ENCODE measurements at regions not wholly inside any gene's neighbourhood (a gene's known extent, or its start where the extent isn't known, plus 50 kb on each side); places are given as distances from the start of the nearest gene placed in this dataset.
"Not testable (repeated sequence)": the region's sequence is repeated elsewhere in the genome, so short reads cannot be mapped to it uniquely, and the experiment has no call there.

GRCh38 chr16:87190288-87191230 is 126.6 kb downstream of the C16orf95 start:
- in situ Hi-C loops (cut with HindIII; ENCODE audit: low sequenced_read_pairs): no loop called here
- DNase-seq (ENCODE audit: low spot score): no peak

DNA sequence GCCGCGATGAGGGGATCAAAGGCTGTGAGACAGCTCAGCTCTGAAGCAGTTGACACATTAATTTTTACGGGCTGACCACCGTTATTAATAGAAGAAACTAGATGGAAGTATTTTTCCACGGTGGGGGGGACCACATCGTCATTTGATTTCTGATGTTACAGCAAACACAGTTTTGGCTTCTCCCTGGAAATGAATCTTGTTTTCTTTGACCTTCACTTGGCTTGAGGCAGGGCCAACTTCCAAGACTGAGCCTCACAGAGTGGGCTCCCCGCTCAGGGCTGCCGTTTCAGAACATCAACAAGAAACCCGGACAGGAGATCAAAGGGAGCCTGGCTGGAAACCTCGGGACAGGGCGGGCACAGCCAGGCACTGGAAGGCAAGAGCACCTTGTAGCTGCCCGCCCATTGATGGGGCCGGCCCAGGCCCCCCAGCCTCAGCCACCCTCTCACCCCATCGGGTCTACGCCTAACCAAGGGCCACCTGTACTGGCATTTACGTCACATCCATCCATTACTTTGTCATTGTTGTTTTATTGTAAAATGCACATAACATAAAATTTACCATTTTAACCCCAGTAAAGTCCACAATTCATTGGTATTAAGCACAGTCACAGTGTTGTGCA is 124.6 kb downstream of the C16orf95 start:
- DNase-seq (ENCODE audit: low spot score): no peak
- in situ Hi-C loops (cut with HindIII; ENCODE audit: low sequenced_read_pairs): no loop called here

DNA sequence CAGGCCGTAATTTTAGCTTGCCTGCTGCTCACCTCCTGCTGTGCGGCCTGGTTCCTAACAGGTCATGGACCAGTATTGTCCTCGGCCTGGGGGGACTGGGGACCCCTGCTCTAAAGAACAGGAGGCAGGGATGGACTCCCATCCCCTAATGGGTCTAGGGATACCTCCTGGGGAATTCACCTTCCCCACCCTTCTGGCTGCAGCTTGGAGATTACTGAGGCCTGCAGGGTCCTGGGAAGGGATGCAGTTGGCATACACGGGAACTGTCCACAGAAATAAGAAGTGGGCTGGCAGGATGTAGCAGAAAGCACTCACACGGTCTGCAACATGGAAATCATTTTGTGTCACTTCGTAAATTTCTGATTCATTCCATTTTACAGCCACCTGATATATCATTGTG is 123.0 kb downstream of the C16orf95 start:
- no peak for DNase-seq (ENCODE audit: low spot score)
- in situ Hi-C loops (cut with HindIII; ENCODE audit: low sequenced_read_pairs): no loop called here

- no peak for DNase-seq (ENCODE audit: low spot score)
- in situ Hi-C loops (cut with HindIII; ENCODE audit: low sequenced_read_pairs): no loop called here
Measured at GRCh38 chr16:87195161-87195560, 122.0 kb downstream of the C16orf95 start.

DNA sequence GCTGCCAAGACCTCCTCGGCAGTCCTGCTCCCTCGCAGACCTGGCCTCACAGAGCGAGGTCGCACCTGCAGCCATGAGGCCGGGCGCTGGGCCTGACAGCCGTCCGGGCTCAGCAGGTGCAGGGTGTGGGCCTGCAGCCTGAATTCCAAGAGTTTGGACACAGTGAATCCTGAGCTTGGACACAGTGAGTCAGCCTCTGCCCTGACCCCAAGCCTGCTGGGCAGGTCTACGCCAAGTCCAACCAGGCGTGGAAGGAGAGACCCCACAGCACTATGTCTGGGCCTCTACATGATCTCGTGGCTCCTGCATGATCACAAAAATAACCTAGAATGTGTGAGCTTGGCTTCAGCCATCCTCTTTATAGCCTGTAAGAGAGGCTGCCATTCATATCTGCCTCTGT is 121.0 kb downstream of the C16orf95 start:
- peak; percentile 24 for DNase-seq (ENCODE audit: low spot score)
- in situ Hi-C loops (cut with HindIII; ENCODE audit: low sequenced_read_pairs): no loop called here

DNA sequence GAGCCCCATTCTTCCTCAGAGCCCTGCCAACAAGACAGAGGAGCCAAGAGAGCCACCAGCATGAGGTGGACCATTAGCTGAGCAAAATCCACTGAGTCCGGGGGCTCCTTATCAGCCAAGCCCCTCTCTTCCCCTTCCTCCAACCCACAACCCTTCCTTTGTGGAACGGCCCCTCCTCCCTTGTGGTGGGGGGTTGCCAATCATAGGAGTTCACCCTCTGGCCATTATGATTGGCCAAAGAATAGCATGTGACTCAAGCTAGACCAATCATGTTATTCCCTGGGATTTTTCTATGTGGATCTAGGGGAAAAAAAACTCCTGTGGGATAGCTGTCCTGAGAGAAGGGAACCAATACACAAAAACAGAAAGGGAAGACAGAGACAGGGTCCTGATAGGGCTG is 120.5 kb downstream of the C16orf95 start:
- no peak for DNase-seq (ENCODE audit: low spot score)
- in situ Hi-C loops (cut with HindIII; ENCODE audit: low sequenced_read_pairs): no loop called here

- in situ Hi-C loops (cut with HindIII; ENCODE audit: low sequenced_read_pairs): no loop called here
- DNase-seq (ENCODE audit: low spot score): no peak
Measured at GRCh38 chr16:87198328-87198832, 118.8 kb downstream of the C16orf95 start.

DNA sequence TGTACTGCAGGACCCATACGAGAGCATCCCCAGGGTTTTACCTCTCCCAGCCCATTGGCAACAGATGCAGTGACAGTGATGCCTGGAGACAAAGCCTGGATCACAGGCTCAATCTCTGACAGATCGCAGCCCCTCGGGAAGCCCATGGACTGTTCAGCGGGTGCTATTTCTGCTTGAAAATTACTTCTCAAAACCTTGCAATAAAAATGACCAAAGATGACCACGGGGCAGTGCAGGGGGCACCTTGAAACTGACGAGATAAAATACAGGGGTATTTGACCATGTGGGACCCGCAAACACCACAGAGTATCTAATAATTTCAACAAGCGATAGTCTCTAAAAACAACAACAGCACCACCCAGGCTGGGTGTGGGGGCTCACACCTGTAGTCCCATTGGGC is 118.3 kb downstream of the C16orf95 start:
- DNase-seq (ENCODE audit: low spot score): no peak
- in situ Hi-C loops (cut with HindIII; ENCODE audit: low sequenced_read_pairs): no loop called here

DNA sequence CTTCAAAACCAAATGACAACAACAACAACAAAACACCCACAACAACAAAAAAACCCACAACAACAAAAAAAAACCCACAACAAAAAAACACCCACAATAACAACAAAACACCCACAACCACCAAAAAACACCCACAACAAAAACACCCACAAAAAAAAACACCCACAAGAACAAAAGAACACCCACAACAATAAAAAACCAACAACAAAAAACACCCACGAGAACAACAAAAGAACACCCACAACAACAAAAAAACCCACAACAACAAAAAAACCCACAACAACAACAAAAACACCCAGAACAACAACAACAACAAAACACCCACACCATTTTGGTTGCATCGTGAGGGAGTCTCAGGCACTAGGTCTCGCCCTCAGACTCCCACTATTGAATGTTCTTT is 117.8 kb downstream of the C16orf95 start:
- no peak for DNase-seq (ENCODE audit: low spot score)
- in situ Hi-C loops (cut with HindIII; ENCODE audit: low sequenced_read_pairs): no loop called here

DNA sequence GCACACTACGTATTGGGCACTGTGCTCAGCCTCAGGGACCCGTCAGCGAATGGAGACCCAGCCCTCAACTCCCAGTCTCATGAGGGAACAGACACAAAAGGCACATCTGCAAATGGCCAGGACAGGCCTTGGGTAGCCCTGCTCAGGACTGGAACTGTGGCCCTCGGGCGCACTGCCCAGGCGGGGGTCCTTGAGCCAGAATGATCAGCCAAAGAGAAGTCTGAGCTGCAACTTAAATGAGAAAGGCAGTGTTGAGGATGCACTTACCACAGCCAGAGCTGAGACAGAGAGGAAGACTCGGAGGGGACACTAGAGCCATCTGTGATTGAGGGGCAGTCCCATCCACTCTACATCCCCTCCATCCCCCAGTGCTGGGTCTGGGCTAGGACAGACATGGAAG is 117.3 kb downstream of the C16orf95 start:
- in situ Hi-C loops (cut with HindIII; ENCODE audit: low sequenced_read_pairs): no loop called here
- no peak for DNase-seq (ENCODE audit: low spot score)

DNA sequence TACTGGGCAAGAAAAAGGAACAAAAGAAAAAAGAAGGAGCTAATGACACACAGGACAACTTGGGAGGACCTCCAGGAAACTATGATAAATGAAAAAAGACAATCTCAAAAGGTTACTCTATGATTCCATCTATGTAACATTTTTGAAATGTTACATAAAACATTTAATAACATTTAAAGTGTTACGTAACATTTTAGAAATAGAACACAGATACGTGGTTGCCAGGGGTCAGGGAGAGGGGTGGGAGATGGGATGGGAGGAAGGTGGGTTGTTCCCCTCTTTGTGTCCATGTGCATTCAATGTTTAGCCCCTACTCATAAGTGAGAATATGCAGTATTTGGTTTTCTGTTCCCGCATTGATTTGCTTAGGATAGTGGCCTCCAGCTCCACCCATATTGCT is 116.6 kb downstream of the C16orf95 start:
- DNase-seq (ENCODE audit: low spot score): no peak
- in situ Hi-C loops (cut with HindIII; ENCODE audit: low sequenced_read_pairs): no loop called here

DNA sequence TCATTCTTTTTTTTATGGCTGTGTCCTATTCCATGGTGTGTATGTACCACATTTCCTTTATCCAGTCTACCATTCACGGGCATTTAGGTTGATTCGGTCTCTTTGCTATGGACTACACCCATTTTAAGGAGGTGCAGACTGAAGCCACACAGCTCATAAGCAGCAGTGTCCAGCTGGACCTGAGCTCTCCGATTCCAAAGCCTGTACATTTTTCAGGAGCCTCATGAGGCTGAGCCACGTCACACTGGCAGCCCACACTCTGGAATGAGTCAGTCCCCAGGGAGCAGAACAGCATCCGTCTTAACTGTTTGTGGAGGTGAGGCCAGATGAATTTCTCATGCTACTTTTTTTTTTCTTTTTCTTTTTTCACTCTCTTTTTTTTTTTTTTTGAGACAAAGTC is 116.1 kb downstream of the C16orf95 start:
- no peak for DNase-seq (ENCODE audit: low spot score)
- in situ Hi-C loops (cut with HindIII; ENCODE audit: low sequenced_read_pairs): no loop called here

DNA sequence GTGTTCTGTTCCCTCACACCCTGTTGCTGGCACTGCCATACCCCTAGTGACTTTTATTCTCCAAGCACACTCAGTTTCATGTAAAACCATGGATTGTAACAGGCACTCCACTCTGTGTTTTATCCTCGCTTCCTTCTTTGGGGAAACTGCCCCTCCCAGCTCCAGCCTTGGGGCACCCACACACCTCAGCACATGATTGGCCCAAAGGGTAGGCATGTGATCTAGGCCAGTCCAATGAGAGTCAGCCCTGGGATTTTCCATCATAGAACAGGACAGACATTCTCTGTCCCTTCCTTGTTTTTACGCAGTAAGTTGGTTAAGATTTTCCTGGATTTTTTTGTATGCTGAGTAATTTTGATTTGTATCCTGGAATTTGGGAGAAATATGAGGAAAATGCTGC is 115.4 kb downstream of the C16orf95 start:
- in situ Hi-C loops (cut with HindIII; ENCODE audit: low sequenced_read_pairs): no loop called here
- no peak for DNase-seq (ENCODE audit: low spot score)

DNA sequence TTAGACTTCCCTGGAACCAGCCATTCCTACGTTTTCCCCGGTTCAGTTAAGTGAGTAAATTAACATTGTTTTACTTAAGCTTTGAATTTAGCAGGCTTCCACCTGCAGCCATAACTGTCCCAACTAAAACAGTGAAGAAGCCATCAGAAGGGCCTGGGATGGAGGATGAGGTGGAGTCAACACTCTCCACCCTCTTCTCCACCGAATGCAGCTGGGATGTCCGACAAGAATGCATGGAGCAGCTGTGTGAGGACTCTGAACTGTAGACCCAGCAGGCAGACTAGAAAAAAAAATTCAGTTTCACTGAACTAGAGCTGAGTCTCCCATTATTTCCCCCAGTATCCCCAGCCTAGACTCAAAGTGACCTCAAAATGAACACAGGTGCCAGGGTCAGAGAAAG is 114.8 kb downstream of the C16orf95 start:
- in situ Hi-C loops (cut with HindIII; ENCODE audit: low sequenced_read_pairs): no loop called here
- DNase-seq (ENCODE audit: low spot score): no peak

- DNase-seq (ENCODE audit: low spot score): peak; percentile 76
- in situ Hi-C loops (cut with HindIII; ENCODE audit: low sequenced_read_pairs): no loop called here
Measured at GRCh38 chr16:87203060-87203656, 114.0 kb downstream of the C16orf95 start.

- no peak for DNase-seq (ENCODE audit: low spot score)
- in situ Hi-C loops (cut with HindIII; ENCODE audit: low sequenced_read_pairs): no loop called here
Measured at GRCh38 chr16:87206646-87207451, 110.3 kb downstream of the C16orf95 start.

- in situ Hi-C loops (cut with HindIII; ENCODE audit: low sequenced_read_pairs): no loop called here
- no peak for DNase-seq (ENCODE audit: low spot score)
Measured at GRCh38 chr16:87207509-87207908, 109.7 kb downstream of the C16orf95 start.

DNA sequence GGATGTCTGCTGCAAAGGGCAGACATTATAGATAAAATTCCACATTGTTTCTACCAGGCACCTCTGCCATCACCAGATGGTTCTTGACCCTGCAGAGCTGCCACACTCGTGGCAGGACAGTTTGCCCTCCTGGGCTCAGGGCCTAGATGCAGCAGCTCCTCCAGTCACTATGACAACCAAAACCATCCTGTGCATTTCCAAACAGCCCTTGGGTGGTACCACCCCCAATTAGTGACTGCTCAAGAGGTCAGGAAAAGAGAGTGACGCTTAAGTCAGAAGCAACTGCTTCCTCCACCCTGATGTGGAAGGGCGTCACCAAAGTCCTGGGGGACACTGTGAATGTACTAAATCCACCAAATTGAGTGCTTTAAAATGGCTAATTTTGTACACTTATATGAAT is 109.2 kb downstream of the C16orf95 start:
- in situ Hi-C loops (cut with HindIII; ENCODE audit: low sequenced_read_pairs): no loop called here
- DNase-seq (ENCODE audit: low spot score): peak; percentile 16

DNA sequence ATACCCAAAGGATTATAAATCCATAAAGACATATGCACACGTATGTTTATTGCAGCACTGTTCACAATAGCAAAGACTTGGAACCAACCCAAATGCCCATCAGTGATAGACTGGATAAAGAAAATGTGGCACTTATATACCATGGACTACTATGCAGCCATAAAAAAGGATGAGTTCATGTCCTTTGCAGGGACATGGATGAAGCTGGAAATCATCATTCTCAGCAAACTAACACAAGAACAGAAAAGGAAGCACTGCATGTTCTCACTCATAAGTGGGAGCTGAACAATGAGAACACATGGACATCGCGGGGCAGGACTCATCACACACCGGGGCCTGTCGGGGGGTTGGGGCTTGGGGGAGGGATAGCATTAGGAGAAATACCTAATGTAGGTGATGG is 108.2 kb downstream of the C16orf95 start:
- DNase-seq (ENCODE audit: low spot score); in situ Hi-C loops (cut with HindIII; ENCODE audit: low sequenced_read_pairs): not testable (repeated sequence)

Data from G401 (cell line).